ENCODE measurements at regions not wholly inside any gene's neighbourhood (a gene's known extent, or its start where the extent isn't known, plus 50 kb on each side); places are given as distances from the start of the nearest gene placed in this dataset.

- Histone ChIP-seq H3K27me3 (ENCODE audit: insufficient read depth, low read length) (no peaks in the 10 kb centered on the region), H3K9me3 (ENCODE audit: low read depth, low read length) (no peaks in the 10 kb centered on the region), H3K27ac (ENCODE audit: low read depth, low read length) (no peak overlapping the region), H2AFZ (ENCODE audit: low read length) (no peak overlapping the region), H4K20me1 (ENCODE audit: insufficient read depth, low read length) (no peaks in the 10 kb centered on the region), H3K79me2 (ENCODE audit: insufficient read depth, low read length) (no peaks in the 10 kb centered on the region), H3K4me3 (ENCODE audit: insufficient read depth, low read length) (no peak overlapping the region), H3K4me2 (ENCODE audit: insufficient read depth, low read length) (no peak overlapping the region), H3K4me1 (ENCODE audit: insufficient read depth, low read length) (no peaks in the 10 kb centered on the region), H3K36me3 (ENCODE audit: insufficient read depth, low read length) (no peaks in the 10 kb centered on the region)
- TF ChIP-seq CTCF (IDR thresholded peaks at IDR 0.05; ENCODE audit: extremely low read depth, low read depth, low read length), result no peak
- no peak for DNase-seq (ENCODE audit: insufficient read length, low spot score, missing footprints)
Observed at GRCh38 chr2:192877159-192877558, 682.4 kb upstream of the TMEFF2 start.

- Histone ChIP-seq H3K9me3 (ENCODE audit: low read depth, low read length) (no peaks in the 10 kb centered on the region), H3K4me2 (ENCODE audit: insufficient read depth, low read length) (no peak overlapping the region), H3K36me3 (ENCODE audit: insufficient read depth, low read length) (no peaks in the 10 kb centered on the region), H3K4me1 (ENCODE audit: insufficient read depth, low read length) (no peaks in the 10 kb centered on the region), H3K27ac (ENCODE audit: low read depth, low read length) (no peak overlapping the region), H3K79me2 (ENCODE audit: insufficient read depth, low read length) (no peaks in the 10 kb centered on the region), H3K27me3 (ENCODE audit: insufficient read depth, low read length) (no peaks in the 10 kb centered on the region), H3K4me3 (ENCODE audit: insufficient read depth, low read length) (no peak overlapping the region), H2AFZ (ENCODE audit: low read length) (no peak overlapping the region), H4K20me1 (ENCODE audit: insufficient read depth, low read length) (no peaks in the 10 kb centered on the region)
- TF ChIP-seq CTCF (IDR thresholded peaks at IDR 0.05; ENCODE audit: extremely low read depth, low read depth, low read length), result no peak
- no peak for DNase-seq (ENCODE audit: insufficient read length, low spot score, missing footprints)
Observed at GRCh38 chr2:192876698-192877097, 682.0 kb upstream of the TMEFF2 start.

- H3K27me3 ChIP-seq (ENCODE audit: insufficient read depth, low read length), result no peaks in the 10 kb centered on the region
- no peaks in the 10 kb centered on the region for H4K20me1 ChIP-seq (ENCODE audit: insufficient read depth, low read length)
- TF ChIP-seq CTCF (IDR thresholded peaks at IDR 0.05; ENCODE audit: extremely low read depth, low read depth, low read length), result no peak
- no peak overlapping the region for H3K4me3 ChIP-seq (ENCODE audit: insufficient read depth, low read length)
- DNase-seq (ENCODE audit: insufficient read length, low spot score, missing footprints), result peak; percentile 10
- H3K27ac ChIP-seq (ENCODE audit: low read depth, low read length), result no peak overlapping the region
- no peaks in the 10 kb centered on the region for H3K79me2 ChIP-seq (ENCODE audit: insufficient read depth, low read length)
- no peak overlapping the region for H3K4me2 ChIP-seq (ENCODE audit: insufficient read depth, low read length)
- H3K36me3 ChIP-seq (ENCODE audit: insufficient read depth, low read length), result no peaks in the 10 kb centered on the region
- peaks cover 2% of the 10 kb centered on the region for H3K9me3 ChIP-seq (ENCODE audit: low read depth, low read length)
- no peak overlapping the region for H2AFZ ChIP-seq (ENCODE audit: low read length)
- no peaks in the 10 kb centered on the region for H3K4me1 ChIP-seq (ENCODE audit: insufficient read depth, low read length)
Observed at GRCh38 chr2:192854706-192855105, 660.0 kb upstream of the TMEFF2 start.

GRCh38 chr2:192854031-192854430, 659.3 kb upstream of the TMEFF2 start:
- Histone ChIP-seq H3K4me1 (ENCODE audit: insufficient read depth, low read length) (no peaks in the 10 kb centered on the region), H3K36me3 (ENCODE audit: insufficient read depth, low read length) (no peaks in the 10 kb centered on the region), H3K27me3 (ENCODE audit: insufficient read depth, low read length) (no peaks in the 10 kb centered on the region), H3K4me3 (ENCODE audit: insufficient read depth, low read length) (no peak overlapping the region), H4K20me1 (ENCODE audit: insufficient read depth, low read length) (no peaks in the 10 kb centered on the region), H2AFZ (ENCODE audit: low read length) (no peak overlapping the region), H3K4me2 (ENCODE audit: insufficient read depth, low read length) (no peak overlapping the region), H3K79me2 (ENCODE audit: insufficient read depth, low read length) (no peaks in the 10 kb centered on the region), H3K27ac (ENCODE audit: low read depth, low read length) (no peak overlapping the region), H3K9me3 (ENCODE audit: low read depth, low read length) (peaks cover 2% of the 10 kb centered on the region)
- no peak for DNase-seq (ENCODE audit: insufficient read length, low spot score, missing footprints)
- no peak for TF ChIP-seq CTCF (IDR thresholded peaks at IDR 0.05; ENCODE audit: extremely low read depth, low read depth, low read length)

Data from osteoblast (primary cell).